Peyer's patch (tissue), 4 donors: ENCODE measurements at regions not wholly inside any gene's neighbourhood (a gene's known extent, or its start where the extent isn't known, plus 50 kb on each side); places are given as distances from the start of the nearest gene placed in this dataset.
"Not testable (repeated sequence)": the region's sequence is repeated elsewhere in the genome, so short reads cannot be mapped to it uniquely, and the experiment has no call there.

Experiments used
- DNase-seq, 3 donors: peaks; one replicate each; pipeline ENCODE4 v3.0.0-alpha.2; 2017 to 2019
- H3K27ac ChIP-seq, 4 donors: fragments of 200-600 bp; sonication (generic); one replicate each; pipeline ENCODE4 v1.5.1; 2016 to 2019
- H3K27me3 ChIP-seq, 2 donors: fragments of 200-600 bp; sonication (generic); one replicate each; pipeline ENCODE4 v1.5.1; 2019
- H3K36me3 ChIP-seq, 3 donors: fragments of 200-600 bp; sonication (generic); one replicate each; pipeline ENCODE4 v1.5.1; 2016 to 2019
- H3K4me1 ChIP-seq, 4 donors: fragments of 200-600 bp; sonication (generic); one replicate each; pipeline ENCODE4 v1.5.1; 2016 to 2019
- H3K4me3 ChIP-seq, 4 donors: fragments of 200-600 bp; sonication (generic); 1 replicate in 3 of 4; 2 replicates in 1 of 4; pipeline ENCODE4 v1.5.1; 2016 to 2019; ENCODE audit warnings: mild to moderate bottlenecking in 1 of 4
- H3K9me3 ChIP-seq, 4 donors: fragments of 200-600 bp; sonication (generic); one replicate each; pipeline ENCODE4 v1.5.1; 2016 to 2019; ENCODE audit warnings: mild to moderate bottlenecking in 1 of 4
- POLR2A ChIP-seq, 2 donors: fragments of 450-650 bp; IDR thresholded peaks; one replicate each; pipeline ENCODE4 v1.5.1; 2017; ENCODE audit warnings: antibody characterized with exemption in 2 of 2, mild to moderate bottlenecking in 2 of 2, moderate library complexity in 2 of 2
- TF ChIP-seq, protein P1 (sequence below), 6 experiments: fragments of 450-650 bp in 4 of 6; fragments of 200-600 bp in 2 of 6; sonication (generic) in 1 of 6; IDR thresholded peaks; one replicate each; pipeline ENCODE4 v1.5.1; 2017 to 2019; ENCODE audit warnings: antibody characterized with exemption in 6 of 6, mild to moderate bottlenecking in 3 of 6, moderate library complexity in 1 of 6

DNA sequence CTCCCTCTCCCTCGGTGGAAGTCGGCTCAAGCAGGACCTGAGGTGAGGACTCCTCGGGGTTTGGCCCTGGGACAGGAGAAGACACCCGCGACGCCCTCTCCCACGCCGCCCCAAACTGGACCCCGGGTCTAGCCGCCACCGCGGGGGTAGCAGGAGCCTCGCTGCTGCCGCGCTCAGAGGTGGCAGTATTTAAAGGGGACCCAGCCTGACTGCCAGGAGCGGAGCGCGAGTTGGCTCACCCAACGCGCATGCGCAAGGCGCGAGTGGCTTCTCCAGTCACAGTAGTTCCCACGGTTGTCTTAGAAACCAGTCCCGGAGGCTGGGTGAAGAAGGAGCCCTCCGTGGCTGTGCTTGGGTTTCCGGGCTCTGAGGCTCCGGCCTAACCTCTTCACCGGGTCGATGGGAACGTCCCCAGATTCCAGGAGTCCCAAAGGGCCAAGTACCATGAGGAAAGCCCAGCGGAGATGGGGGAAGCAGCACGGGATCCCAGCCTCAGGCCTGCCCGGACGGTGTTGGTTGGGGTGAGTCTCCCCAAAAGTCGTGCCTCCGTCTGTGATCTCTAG is 477.8 kb downstream of the SPATA31A7 start:
- no peak for TF ChIP-seq POLR2A (IDR thresholded peaks at IDR 0.05)
- TF ChIP-seq, protein P1, sequence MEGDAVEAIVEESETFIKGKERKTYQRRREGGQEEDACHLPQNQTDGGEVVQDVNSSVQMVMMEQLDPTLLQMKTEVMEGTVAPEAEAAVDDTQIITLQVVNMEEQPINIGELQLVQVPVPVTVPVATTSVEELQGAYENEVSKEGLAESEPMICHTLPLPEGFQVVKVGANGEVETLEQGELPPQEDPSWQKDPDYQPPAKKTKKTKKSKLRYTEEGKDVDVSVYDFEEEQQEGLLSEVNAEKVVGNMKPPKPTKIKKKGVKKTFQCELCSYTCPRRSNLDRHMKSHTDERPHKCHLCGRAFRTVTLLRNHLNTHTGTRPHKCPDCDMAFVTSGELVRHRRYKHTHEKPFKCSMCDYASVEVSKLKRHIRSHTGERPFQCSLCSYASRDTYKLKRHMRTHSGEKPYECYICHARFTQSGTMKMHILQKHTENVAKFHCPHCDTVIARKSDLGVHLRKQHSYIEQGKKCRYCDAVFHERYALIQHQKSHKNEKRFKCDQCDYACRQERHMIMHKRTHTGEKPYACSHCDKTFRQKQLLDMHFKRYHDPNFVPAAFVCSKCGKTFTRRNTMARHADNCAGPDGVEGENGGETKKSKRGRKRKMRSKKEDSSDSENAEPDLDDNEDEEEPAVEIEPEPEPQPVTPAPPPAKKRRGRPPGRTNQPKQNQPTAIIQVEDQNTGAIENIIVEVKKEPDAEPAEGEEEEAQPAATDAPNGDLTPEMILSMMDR (IDR thresholded peaks at IDR 0.05) = no peak

DNA sequence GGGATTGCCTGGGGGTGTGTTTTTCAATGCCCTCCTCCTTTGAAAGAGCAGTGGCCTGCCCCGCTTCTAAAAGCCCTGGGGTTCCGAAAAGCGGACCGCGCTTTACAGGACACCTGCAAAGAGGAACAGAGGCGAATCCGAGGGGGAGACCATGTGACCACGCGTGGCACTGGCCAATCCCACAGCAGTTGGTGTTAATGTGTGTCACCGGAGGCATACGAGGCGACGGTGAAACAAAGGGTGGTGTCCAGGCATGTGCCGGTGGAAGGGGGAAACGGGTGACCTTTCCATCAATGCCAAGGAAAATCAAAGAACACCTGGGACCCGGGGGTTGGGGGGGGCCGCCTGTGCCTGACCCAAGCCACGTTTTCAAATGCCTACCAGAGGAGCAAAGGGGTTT is 478.4 kb downstream of the SPATA31A7 start:
- H3K4me1 ChIP-seq, H3K36me3 ChIP-seq, H3K27me3 ChIP-seq, H3K27ac ChIP-seq, H3K4me3 ChIP-seq: not testable (repeated sequence)
- H3K9me3 ChIP-seq = peaks cover 0 to 13% (median 4%) of the 10 kb centered on the region in 4 donors
- peak in 1 of 3 donors; percentile 19 for DNase-seq

More for the DNA sequence above, 477.8 kb downstream of the SPATA31A7 start:
- Histone ChIP-seq H3K4me3 (no peak overlapping the region), H3K27ac (no peak overlapping the region), H3K4me1 (no peaks in the 10 kb centered on the region), H3K27me3 (no peaks in the 10 kb centered on the region), H3K36me3 (no peaks in the 10 kb centered on the region), H3K9me3 (peaks cover 0 to 13% (median 4%) of the 10 kb centered on the region in 4 donors)
- peak in 2 of 3 donors; percentile 34 to 39 for DNase-seq

DNA sequence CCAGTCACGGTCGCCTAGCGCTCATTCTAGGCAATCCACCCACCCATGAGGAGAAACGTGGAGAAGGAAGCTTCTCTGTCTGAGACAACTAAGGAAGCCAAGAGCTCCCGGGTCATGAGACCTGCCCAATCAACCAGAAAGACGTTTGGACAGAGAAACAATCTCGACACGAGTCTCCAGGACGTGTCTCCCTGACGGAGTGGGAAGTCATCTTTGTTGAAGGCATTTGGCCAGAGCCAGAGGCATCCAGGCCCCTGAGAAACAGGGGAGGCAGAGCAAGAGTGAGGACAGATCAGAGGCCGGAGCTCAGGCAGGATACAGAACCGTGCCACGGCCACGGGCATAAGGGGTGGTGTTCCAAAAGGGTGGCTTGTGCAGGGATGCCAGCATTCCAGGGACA is 479.0 kb downstream of the SPATA31A7 start:
- H3K4me1 ChIP-seq = no peaks in the 10 kb centered on the region
- TF ChIP-seq POLR2A (IDR thresholded peaks at IDR 0.05) = no peak
- TF ChIP-seq, protein P1 (IDR thresholded peaks at IDR 0.05) = no peak
- no peak overlapping the region for H3K4me3 ChIP-seq
- peaks cover 0 to 13% (median 4%) of the 10 kb centered on the region in 4 donors for H3K9me3 ChIP-seq
- H3K36me3 ChIP-seq = no peaks in the 10 kb centered on the region
- no peak overlapping the region for H3K27ac ChIP-seq
- no peaks in the 10 kb centered on the region for H3K27me3 ChIP-seq
- peak in 1 of 3 donors; percentile 17 for DNase-seq

DNA sequence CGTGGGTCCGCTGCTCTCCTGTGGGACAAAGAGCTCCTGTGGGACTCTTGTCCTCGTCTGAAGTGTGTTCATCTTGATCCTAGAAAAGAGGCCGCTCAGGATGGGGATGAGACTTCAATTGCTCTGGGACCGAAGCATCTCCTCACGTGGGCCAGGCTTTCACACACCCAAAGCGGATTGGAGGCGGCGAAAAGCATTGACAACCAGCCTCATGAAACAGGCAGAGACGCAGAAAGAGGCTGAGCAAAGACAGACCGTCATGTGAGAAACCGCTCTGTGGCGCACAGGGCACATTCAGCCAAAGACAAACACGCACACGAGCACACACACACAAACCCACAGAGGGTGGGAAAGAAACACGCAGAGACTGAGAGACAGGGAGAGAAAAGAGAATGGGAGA is 479.5 kb downstream of the SPATA31A7 start:
- TF ChIP-seq, protein P1 (IDR thresholded peaks at IDR 0.05) = no peak
- no peak for TF ChIP-seq POLR2A (IDR thresholded peaks at IDR 0.05)
- Histone ChIP-seq H3K4me1 (no peaks in the 10 kb centered on the region), H3K9me3 (peaks cover 0 to 13% (median 3%) of the 10 kb centered on the region in 4 donors), H3K27ac (no peak overlapping the region), H3K36me3 (no peaks in the 10 kb centered on the region), H3K4me3 (no peak overlapping the region), H3K27me3 (no peaks in the 10 kb centered on the region)
- DNase-seq = peak in 1 of 3 donors; percentile 14

DNA sequence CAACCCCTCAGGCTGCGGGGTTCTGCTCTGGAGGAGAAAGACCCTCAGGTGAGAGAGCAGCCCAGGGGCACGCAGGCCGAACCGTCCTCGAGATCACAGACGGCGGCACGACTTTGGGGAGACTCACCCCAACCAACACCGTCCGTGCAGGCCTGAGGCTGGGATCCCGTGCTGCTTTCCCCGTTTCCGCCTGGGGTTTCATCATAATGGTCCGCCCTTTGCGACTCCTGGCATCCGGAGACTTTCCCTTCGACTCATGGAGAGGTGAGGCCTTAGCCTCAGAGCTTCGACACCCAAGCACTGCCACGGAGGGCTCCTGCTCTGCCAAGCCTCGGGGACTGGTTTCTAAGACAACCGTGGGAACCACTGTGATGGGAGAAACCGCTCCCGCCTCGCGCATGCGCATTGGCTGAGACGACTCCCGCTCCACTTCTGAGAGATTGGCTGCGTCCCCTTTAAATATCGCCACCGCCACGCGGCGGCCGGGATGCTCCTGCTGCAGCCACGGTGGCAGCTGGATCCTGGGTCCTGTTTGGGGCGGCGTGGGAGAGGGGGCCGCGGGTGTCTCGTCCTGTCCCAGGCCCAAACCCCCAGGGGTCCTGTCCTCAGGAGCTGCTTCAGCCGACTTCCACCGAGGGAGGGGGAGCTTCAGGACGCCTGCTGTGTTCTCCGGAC is 480.1 kb downstream of the SPATA31A7 start:
- not testable (repeated sequence) for H3K4me3 ChIP-seq, H3K36me3 ChIP-seq, H3K27ac ChIP-seq, H3K27me3 ChIP-seq, H3K4me1 ChIP-seq
- peak in 1 of 3 donors; percentile 34 for DNase-seq
- H3K9me3 ChIP-seq = peaks cover 0 to 13% (median 2%) of the 10 kb centered on the region in 4 donors

DNA sequence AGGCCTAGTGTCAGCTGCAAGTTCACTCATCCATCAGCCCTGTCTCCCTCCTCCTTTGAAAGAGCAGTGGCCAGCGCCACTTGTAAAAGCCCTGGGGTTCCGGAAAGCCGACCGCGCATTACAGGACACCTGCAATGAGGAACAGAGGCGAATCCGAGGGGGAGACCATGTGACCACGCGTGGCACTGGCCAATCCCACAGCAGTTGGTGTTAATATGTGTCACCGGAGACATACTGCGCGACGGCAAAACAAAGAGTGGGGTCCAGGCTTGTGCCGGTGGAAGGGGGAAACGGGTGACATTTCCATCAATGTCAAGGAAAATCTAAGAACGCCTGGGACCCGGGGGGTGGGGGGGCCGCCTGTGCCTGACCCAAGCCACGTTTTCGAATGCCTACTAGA is 480.8 kb downstream of the SPATA31A7 start:
- no peak overlapping the region for H3K27ac ChIP-seq
- H3K27me3 ChIP-seq = no peaks in the 10 kb centered on the region
- no peak for TF ChIP-seq POLR2A (IDR thresholded peaks at IDR 0.05)
- TF ChIP-seq, protein P1 (IDR thresholded peaks at IDR 0.05) = no peak
- no peaks in the 10 kb centered on the region for H3K36me3 ChIP-seq
- no peaks in the 10 kb centered on the region for H3K4me1 ChIP-seq
- peaks cover 0 to 13% (median 2%) of the 10 kb centered on the region in 4 donors for H3K9me3 ChIP-seq
- no peak overlapping the region for H3K4me3 ChIP-seq
- peak in 2 of 3 donors; percentile 7 to 29 for DNase-seq
